GM21529 (cell line): ENCODE measurements at regions not wholly inside any gene's neighbourhood (a gene's known extent, or its start where the extent isn't known, plus 50 kb on each side); places are given as distances from the start of the nearest gene placed in this dataset.

Experiments used
- ATAC-seq: cut with Tn5 transposase; IDR thresholded peaks from one replicate; pipeline ENCODE4 v1.9.1; 2021; ENCODE audit not compliant: unreplicated experiment

- no peak for ATAC-seq
Measured at GRCh38 chr5:158309088-158309807, 450.3 kb upstream of the CLINT1 start.

GRCh38 chr5:158308429-158309025 lies 449.6 kb upstream of the CLINT1 start:
- no peak for ATAC-seq

GRCh38 chr5:158305861-158306260 lies 446.9 kb upstream of the CLINT1 start:
- no peak for ATAC-seq

- ATAC-seq = no peak
Measured at GRCh38 chr5:158304607-158305006, 445.7 kb upstream of the CLINT1 start.

DNA sequence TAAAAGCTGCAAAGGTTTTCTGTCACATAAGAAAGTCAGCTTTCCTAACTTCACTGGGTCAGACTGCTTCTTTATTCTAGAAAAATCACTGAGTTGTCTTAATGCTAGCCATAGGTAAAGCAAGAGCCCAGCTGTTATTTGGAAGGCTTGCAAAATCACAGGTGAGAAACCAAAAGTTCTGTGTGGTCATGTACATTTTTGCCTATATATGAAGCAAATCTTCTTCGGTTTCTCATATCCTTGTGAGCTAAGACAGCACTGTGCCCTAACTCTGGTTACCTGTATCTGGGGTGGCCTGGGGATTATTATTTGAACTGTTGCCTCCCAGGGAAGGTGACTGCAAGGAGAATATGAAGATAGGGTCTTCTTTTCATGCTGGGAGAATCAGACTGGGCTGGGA lies 444.9 kb upstream of the CLINT1 start:
- no peak for ATAC-seq

- no peak for ATAC-seq
Measured at GRCh38 chr5:158303275-158303674, 444.3 kb upstream of the CLINT1 start.

GRCh38 chr5:158302029-158302428 lies 443.1 kb upstream of the CLINT1 start:
- no peak for ATAC-seq

DNA sequence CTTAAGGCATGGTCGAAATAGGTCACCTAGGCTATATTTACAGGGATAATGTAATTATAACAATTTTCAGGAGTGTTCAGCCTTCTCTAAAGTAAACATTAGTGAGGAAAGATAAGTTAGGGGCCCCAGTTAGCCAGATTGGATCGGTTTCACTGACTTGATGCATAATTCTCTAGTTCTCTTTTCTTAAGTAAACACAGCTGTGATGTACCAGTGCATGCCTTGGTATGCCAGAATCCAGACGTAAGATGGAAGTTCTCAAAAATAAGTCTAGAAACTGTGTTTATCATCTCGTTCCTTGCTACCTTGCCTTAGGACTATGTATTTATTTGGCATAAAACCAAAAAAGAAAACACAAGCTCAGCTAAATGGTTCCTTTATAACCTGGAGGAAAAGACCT lies 442.2 kb upstream of the CLINT1 start:
- no peak for ATAC-seq

- no peak for ATAC-seq
Measured at GRCh38 chr5:158300256-158300655, 441.3 kb upstream of the CLINT1 start.

DNA sequence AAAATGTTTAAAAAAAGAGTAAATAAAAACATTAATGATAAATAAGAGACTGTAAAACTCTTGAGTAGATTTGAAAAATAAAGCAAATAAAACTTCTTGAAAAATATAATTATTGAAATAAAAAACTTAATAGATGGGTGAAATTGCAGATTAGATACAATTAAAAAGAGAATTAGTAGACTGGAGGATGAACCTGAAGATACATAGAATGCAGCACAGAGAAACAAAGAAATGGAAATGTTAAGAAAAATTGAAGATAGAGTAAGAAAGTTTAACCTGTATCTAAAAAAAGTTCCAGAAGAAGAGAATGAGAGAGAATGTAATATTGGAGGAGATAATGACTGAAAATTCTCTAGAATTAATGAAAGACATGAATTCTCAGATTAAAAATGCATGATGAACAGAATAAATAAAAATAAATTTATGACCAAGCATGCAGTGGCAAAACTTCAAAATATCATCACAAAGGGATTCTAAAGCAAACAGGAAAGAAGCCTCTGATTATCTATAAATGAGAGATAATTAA lies 438.1 kb upstream of the CLINT1 start:
- no peak for ATAC-seq

DNA sequence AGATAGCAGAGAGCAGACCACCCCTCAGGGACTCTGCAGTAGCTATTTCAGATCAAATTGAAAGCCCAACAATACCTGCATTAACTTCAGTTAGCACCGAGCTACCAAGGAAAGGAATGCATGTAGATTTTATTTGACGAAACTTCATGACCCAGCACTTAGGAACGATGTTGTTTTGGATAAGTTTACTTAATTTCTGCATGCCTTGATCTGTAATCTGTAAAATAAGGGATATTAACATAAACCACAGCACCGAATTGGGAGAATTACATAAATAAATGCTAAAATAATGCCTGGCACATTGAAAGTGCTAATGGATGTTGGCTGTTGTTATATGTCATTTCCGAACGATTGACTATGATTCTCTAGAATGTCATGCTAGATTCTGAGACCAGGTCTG lies 435.8 kb upstream of the CLINT1 start:
- no peak for ATAC-seq

DNA sequence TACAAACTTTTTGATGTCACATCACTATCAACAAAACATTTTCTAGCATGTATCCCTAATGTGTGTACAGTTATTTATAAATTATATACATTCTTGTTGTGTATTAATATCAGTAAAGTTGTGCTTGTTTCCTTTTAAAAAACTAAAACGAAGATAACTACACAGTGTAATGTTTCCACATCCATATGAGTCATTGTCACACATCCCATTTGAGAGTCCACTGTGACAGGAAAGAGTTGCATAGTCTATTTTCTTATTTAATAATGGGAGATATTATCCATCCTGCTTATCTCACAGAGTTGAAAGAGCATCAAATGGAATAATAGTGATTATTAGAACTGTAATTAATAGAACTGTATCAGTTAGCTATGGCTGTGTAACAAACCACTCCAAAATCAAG lies 434.0 kb upstream of the CLINT1 start:
- ATAC-seq = no peak

GRCh38 chr5:158289967-158290366 lies 431.0 kb upstream of the CLINT1 start:
- ATAC-seq = no peak

DNA sequence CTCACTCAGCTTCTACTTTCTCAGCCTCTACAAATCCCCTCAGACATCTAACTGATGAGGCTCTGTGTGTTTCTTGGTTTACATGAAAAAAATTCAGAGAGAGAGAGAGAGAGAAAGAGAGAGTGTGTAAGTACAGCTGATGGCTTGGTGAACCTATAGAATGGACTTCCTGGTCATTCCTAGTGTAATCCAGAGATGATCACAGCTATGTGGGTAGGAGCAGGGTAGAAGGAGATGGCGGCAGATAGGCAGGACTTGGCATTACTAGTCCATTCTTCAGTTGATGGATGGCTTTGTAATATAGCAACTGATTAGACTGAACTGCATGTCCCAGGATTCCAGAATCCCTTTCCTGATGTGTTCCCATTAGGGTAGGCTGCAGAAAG lies 429.3 kb upstream of the CLINT1 start:
- ATAC-seq = no peak

DNA sequence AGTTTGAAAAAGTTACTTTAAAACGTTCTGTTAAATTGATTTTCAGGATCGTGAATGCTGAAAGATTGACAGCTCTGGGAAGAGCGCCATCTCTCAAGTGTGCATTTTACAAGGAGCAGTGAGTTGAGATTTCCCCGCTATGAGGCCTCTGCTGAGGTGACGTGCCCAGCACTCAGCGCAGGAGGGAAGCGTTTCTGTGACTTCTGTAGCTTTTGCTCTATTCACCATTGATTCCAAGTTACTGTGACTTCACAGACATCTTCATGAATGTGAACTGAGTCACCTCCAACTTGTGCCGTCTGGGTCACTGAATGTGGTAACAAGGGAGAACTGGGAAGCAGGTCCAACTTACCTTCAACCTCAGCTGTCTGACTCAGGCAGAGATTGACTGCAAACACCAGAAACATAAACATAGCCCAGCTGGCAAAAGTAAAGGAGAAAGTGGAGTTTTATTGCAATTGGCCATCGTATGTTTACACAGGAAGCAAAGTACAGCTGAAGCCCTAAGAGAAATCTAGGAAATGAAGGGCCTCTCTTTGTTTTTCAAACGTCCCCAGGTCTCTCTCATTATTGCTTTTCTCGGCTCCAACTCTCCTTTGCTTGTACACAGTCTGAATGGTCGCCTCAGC lies 428.8 kb upstream of the CLINT1 start:
- no peak for ATAC-seq

DNA sequence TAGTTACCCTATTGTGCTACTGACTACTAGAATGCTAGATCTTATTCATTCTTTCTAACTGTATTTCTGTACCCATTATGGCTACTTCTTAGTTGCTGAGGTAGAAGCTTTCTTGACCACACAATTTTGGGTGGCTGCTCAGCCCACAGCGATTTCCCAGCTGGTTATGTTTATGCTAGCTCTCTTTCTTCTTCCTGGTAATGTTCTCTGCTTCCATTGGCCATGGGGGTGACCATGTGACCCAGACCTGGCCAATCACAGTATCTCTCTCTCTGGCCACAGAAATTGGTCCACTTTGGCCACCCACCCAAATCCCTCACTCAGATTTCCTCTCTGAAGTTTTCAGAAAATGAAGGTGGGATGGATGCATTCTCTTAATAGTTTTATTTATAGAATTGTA lies 427.9 kb upstream of the CLINT1 start:
- no peak for ATAC-seq

DNA sequence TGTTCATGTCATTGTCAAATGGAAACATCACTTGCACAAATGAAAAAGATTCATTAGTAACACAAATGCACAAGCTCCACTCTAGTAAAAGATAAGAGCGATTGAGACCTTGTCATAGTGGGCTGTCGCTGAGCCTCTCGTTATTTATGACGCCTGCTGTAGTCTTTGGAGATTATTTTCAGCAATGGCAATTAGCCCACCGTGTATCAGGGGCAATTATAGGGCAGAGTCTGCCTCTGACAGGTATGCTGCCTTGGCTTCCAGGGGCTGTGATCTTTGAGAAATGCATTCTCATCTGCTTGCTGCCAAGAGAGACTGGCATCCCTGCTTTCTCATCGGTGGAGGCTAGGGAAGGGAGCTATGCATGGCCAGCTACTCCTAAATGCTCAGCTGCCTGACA lies 426.8 kb upstream of the CLINT1 start:
- no peak for ATAC-seq

GRCh38 chr5:158284242-158284641 lies 425.3 kb upstream of the CLINT1 start:
- no peak for ATAC-seq

GRCh38 chr5:158283397-158283796 lies 424.5 kb upstream of the CLINT1 start:
- no peak for ATAC-seq

- no peak for ATAC-seq
Measured at GRCh38 chr5:158278216-158278925, 419.4 kb upstream of the CLINT1 start.

DNA sequence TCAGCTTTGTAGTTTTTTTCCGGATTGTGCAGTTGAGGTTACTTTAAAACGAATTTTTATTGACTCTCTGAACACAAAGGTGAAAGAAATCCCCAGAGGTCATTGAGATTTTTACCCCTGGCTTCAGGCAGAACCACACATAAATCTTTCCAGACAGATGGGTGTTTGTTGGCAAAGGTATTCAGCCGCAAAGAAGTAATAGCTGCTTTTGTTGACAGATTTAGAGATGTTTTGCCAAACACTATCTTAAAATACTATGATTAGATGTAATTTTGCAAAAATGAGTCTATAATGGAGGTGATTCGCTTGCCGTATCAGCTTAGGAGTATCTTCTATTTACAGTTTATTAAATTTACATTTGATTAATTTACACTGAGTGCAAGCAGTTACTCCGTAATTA lies 418.3 kb upstream of the CLINT1 start:
- no peak for ATAC-seq

DNA sequence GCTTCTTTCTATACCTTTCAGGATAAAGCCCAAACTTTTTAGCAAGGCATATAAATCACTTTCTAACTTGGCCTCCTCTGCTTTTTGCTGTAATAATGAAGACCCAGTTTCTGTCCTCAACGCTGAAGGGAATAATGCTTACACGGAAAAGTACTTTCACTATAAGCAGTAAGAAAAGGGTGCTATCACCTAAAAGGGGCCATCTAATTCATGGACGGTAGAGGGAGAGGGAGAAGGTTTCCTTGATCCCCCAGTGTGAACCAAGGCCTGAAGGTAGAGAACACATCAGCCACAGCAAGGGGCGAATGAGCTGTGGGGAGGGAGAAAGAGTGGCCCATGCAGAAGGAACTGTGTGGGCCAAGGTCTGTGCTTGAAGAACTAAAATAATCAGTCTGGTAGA lies 417.7 kb upstream of the CLINT1 start:
- no peak for ATAC-seq
